Right lobe of liver (tissue), 4 donors: ENCODE measurements at regions not wholly inside any gene's neighbourhood (a gene's known extent, or its start where the extent isn't known, plus 50 kb on each side); places are given as distances from the start of the nearest gene placed in this dataset.

Experiments used
- POLR2A ChIP-seq: fragments of 450-650 bp; IDR thresholded peaks from one replicate; pipeline ENCODE4 v1.6.1; 2017; ENCODE audit warnings: antibody characterized with exemption, mild to moderate bottlenecking
- TF ChIP-seq, protein P1 (sequence below), 4 donors: fragments of 200-600 bp in 3 of 4; fragments of 450-650 bp in 1 of 4; IDR thresholded peaks; one replicate each; pipeline versions ENCODE4 v1.5.1 to v1.8.0; 2016 to 2022; ENCODE audit warnings: antibody characterized with exemption in 4 of 4, mild to moderate bottlenecking in 2 of 4
- donor health status: DM: no; HTN: no; CAD: no.
- donor health status: DM: no; HTN: no; CAD: no.
- donor health status: DM: no; HTN: yes; CAD: no.

GRCh38 chr22:48495751-48496080, 1332.0 kb downstream of the BRD1 start:
- no peak for TF ChIP-seq POLR2A
- TF ChIP-seq, protein P1, sequence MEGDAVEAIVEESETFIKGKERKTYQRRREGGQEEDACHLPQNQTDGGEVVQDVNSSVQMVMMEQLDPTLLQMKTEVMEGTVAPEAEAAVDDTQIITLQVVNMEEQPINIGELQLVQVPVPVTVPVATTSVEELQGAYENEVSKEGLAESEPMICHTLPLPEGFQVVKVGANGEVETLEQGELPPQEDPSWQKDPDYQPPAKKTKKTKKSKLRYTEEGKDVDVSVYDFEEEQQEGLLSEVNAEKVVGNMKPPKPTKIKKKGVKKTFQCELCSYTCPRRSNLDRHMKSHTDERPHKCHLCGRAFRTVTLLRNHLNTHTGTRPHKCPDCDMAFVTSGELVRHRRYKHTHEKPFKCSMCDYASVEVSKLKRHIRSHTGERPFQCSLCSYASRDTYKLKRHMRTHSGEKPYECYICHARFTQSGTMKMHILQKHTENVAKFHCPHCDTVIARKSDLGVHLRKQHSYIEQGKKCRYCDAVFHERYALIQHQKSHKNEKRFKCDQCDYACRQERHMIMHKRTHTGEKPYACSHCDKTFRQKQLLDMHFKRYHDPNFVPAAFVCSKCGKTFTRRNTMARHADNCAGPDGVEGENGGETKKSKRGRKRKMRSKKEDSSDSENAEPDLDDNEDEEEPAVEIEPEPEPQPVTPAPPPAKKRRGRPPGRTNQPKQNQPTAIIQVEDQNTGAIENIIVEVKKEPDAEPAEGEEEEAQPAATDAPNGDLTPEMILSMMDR (IDR thresholded peaks at IDR 0.05): no peak
